HepG2 (cell line): ENCODE measurements at regions not wholly inside any gene's neighbourhood (a gene's known extent, or its start where the extent isn't known, plus 50 kb on each side); places are given as distances from the start of the nearest gene placed in this dataset.

ENCODE experiments used
- ATAC-seq: fragments of 200-7000 bp; cut with Tn5 transposase; 3 replicates; pipeline ENCODE4 v1.9.1; 2020; ENCODE audit warnings: mild to moderate bottlenecking, moderate library complexity
- BruUV-seq: library from RNA; stranded (reverse); fragments of 400-500 nt; replicated peaks from 2 replicates; lab custom pipeline; 2021; lab: Mats Ljungman, UMichigan
- CTCF ChIA-PET: fragments of 300-600 bp; formaldehyde crosslinking; extraction: SDS; loops from one replicate; lab custom pipeline; 2021; ENCODE audit warnings: low total read pairs, inconsistent platforms, low intra/inter-chr PET ratio; lab: Yijun Ruan, JAX
- POLR2A ChIA-PET: fragments of 350-600 bp; sonication (Branson Sonifier 250); formaldehyde crosslinking; loops from one replicate; lab custom pipeline; 2020; ENCODE audit warnings: antibody characterized with exemption, inconsistent platforms; lab: Yijun Ruan, JAX
- DNase-seq: peaks from one replicate; pipeline ENCODE4 v3.0.0-alpha.2; 2015; ENCODE audit warnings: low spot score
- FAIRE-seq: peaks from 3 replicates; lab custom pipeline; 2011; peaks lifted over from hg19 to GRCh38; lab: Jason Lieb, UNC
- H2AFZ ChIP-seq: one replicate; pipeline ENCODE4 v1.6.1; 2011; ENCODE audit warnings: low read length, inconsistent platforms
- H3K27ac ChIP-seq: fragments of 300-600 bp; 3 replicates; pipeline ENCODE4 v1.8.0; 2011; ENCODE audit warnings: mixed run types, mild to moderate bottlenecking, mixed read lengths, low read length, inconsistent platforms; ENCODE audit not compliant: insufficient read depth; ENCODE audit errors: extremely low read length
- H3K27me3 ChIP-seq, 2 experiments: fragments of 200-600 bp in 1 of 2; 2 replicates in 1 of 2; 3 replicates in 1 of 2; pipeline versions ENCODE4 v1.6.0 to v1.8.0; 2011; ENCODE audit warnings: low read length in 2 of 2, mild to moderate bottlenecking in 2 of 2, moderate library complexity in 2 of 2, inconsistent platforms in 1 of 2; ENCODE audit not compliant: insufficient read depth in 2 of 2, control insufficient read depth in 1 of 2
- H3K36me3 ChIP-seq, 2 experiments: fragments of 200-600 bp in 1 of 2; replicated peaks in 1 of 2; 2 replicates in 1 of 2; 3 replicates in 1 of 2; pipeline versions ENCODE4 v1.5.1 to v1.8.0; 2011; ENCODE audit warnings: low read length in 2 of 2, inconsistent platforms in 1 of 2; ENCODE audit not compliant: insufficient read depth in 2 of 2, control insufficient read depth in 1 of 2
- H3K4me1 ChIP-seq: 2 replicates; pipeline ENCODE4 v1.5.1; 2012; ENCODE audit warnings: low read length, inconsistent platforms; ENCODE audit not compliant: insufficient read depth
- H3K4me2 ChIP-seq: 2 replicates; pipeline ENCODE4 v1.6.0; 2011; ENCODE audit warnings: low read depth, low read length, inconsistent platforms
- H3K4me3 ChIP-seq, 3 experiments: fragments of 200-600 bp in 1 of 3; sonication (generic), shearing (Covaris generic) in 1 of 3; replicated peaks in 1 of 3; 2 replicates each; pipeline ENCODE4 v1.5.1; 2011 to 2016; ENCODE audit warnings: low read length in 3 of 3, inconsistent platforms in 2 of 3, low read depth in 2 of 3, mild to moderate bottlenecking in 2 of 3, control low read depth in 1 of 3, mixed read lengths in 1 of 3; ENCODE audit not compliant: insufficient read depth in 1 of 3
- H3K79me2 ChIP-seq: one replicate; pipeline ENCODE4 v1.6.1; 2011; ENCODE audit warnings: low read length, inconsistent platforms; ENCODE audit not compliant: insufficient read depth
- H3K9ac ChIP-seq: 2 replicates; pipeline ENCODE4 v1.6.0; 2011; ENCODE audit warnings: mild to moderate bottlenecking, low read depth, low read length, inconsistent platforms; ENCODE audit not compliant: insufficient read depth
- H3K9me3 ChIP-seq: 2 replicates; pipeline ENCODE4 v1.5.1; 2012; ENCODE audit warnings: mild to moderate bottlenecking, low read length
- H4K20me1 ChIP-seq: 2 replicates; pipeline ENCODE4 v1.6.0; 2011; ENCODE audit warnings: inconsistent platforms, mild to moderate bottlenecking, low read length, moderate library complexity; ENCODE audit not compliant: insufficient read depth
- ARID2 ChIP-seq: sonication (generic); formaldehyde crosslinking; IDR thresholded peaks from 2 replicates; pipeline ENCODE4 v1.8.1; 2022; ENCODE audit warnings: mild to moderate bottlenecking, missing genetic modification reagents, borderline replicate concordance
- ASH2L ChIP-seq: fragments of 300-600, 200-600 bp; sonication (generic); IDR thresholded peaks from 2 replicates; pipeline ENCODE4 v1.7.0; 2017; ENCODE audit warnings: low read depth, mild to moderate bottlenecking, moderate library complexity, mixed read lengths, low read length; ENCODE audit not compliant: insufficient read length
- ATF1 ChIP-seq: IDR thresholded peaks from 2 replicates; pipeline ENCODE4 v1.6.1; 2016; ENCODE audit warnings: mild to moderate bottlenecking, control low read depth
- DMTF1 ChIP-seq: sonication (generic); formaldehyde crosslinking; IDR thresholded peaks from 2 replicates; pipeline ENCODE4 v1.4.0; 2020; ENCODE audit warnings: mild to moderate bottlenecking, missing genetic modification reagents
- PTBP1 ChIP-seq: fragments of 200-400 bp; formaldehyde crosslinking; IDR thresholded peaks from 2 replicates; pipeline ENCODE4 v1.6.1; 2018; ENCODE audit warnings: low read length, low read depth; ENCODE audit not compliant: poor library complexity, severe bottlenecking
- SMAD3 ChIP-seq: sonication (generic); formaldehyde crosslinking; IDR thresholded peaks from 2 replicates; pipeline ENCODE4 v1.4.0; 2020; ENCODE audit warnings: missing genetic modification reagents
- XRCC5 ChIP-seq: fragments of 200-400 bp; formaldehyde crosslinking; optimal IDR thresholded peaks from 2 replicates; pipeline ENCODE3; 2017; ENCODE audit warnings: mild to moderate bottlenecking, low read length
- ZMYM4 ChIP-seq: sonication (generic); formaldehyde crosslinking; IDR thresholded peaks from 2 replicates; pipeline ENCODE4 v1.8.1; 2023; ENCODE audit warnings: mild to moderate bottlenecking, missing genetic modification reagents
- ZNF292 ChIP-seq: sonication (generic); formaldehyde crosslinking; IDR thresholded peaks from 2 replicates; pipeline ENCODE4 v1.8.1; 2022; ENCODE audit warnings: mild to moderate bottlenecking, low read depth, missing genetic modification reagents, borderline replicate concordance
- ZNF354B ChIP-seq: sonication (generic); formaldehyde crosslinking; IDR thresholded peaks from 2 replicates; pipeline ENCODE4 v1.8.0; 2022; ENCODE audit warnings: mild to moderate bottlenecking, missing genetic modification reagents
- ZNF44 ChIP-seq: sonication (generic); formaldehyde crosslinking; IDR thresholded peaks from 2 replicates; pipeline ENCODE4 v1.5.1; 2020; ENCODE audit warnings: mild to moderate bottlenecking, missing genetic modification reagents
- ZNF543 ChIP-seq: sonication (generic); formaldehyde crosslinking; IDR thresholded peaks from 2 replicates; pipeline ENCODE4 v1.4.0; 2020; ENCODE audit warnings: mild to moderate bottlenecking, missing genetic modification reagents
- ZNF703 ChIP-seq: sonication (generic); formaldehyde crosslinking; IDR thresholded peaks from 2 replicates; pipeline ENCODE4 v1.5.1; 2020; ENCODE audit warnings: missing genetic modification reagents, mild to moderate bottlenecking, moderate library complexity, borderline replicate concordance
- ZSCAN25 ChIP-seq: sonication (generic); formaldehyde crosslinking; IDR thresholded peaks from 2 replicates; pipeline ENCODE4 v1.8.0; 2022; ENCODE audit warnings: mild to moderate bottlenecking, missing genetic modification reagents
- WGBS: methylation state at CpG from one replicate; pipeline ENCODE4 v1.1.6; 2017; ENCODE audit warnings: low lambda C conversion rate; 5-methylcytosine and 5-hydroxymethylcytosine counted together
- in situ Hi-C: cut with HindIII; loops from 2 replicates; pipeline ENCODE4 v1.10.0; 2017; ENCODE audit warnings: low pct_unique_long_range_greater_than_20kb; ENCODE audit not compliant: extremely low pct_ligation_motif_present
- intact Hi-C: fragments of 100-400 bp; cut with micrococcal nuclease; formaldehyde crosslinking; loops from one replicate; pipeline ENCODE4 v1.10.0; 2022; ENCODE audit not compliant: unreplicated experiment
- TF ChIP-seq, protein P1 (sequence below): sonication (generic); formaldehyde crosslinking; IDR thresholded peaks from 2 replicates; pipeline ENCODE4 v1.8.0; 2023; ENCODE audit warnings: mild to moderate bottlenecking, missing genetic modification reagents

DNA sequence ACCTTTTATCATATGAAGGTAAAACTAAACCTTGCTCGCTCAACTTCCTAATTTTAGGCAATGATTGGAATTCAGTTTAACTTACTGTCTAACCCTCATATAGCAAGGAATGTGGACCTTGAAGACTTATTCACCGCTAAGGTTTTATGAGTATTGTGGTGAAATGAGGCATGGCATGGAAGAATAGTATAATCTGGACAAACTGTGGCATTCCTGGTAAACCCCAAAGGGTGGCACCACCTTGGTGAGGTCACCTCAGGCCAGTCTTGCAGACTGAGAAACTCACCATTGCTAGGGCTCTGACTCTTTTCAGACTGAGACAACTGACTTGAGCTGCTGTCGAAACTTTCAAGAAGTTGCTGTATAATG, 51.1 kb upstream of the EHBP1 start:
- Histone ChIP-seq H3K36me3 (no peaks in the 10 kb centered on the region), H3K27me3 (no peaks in the 10 kb centered on the region), H4K20me1 (no peaks in the 10 kb centered on the region), H2AFZ (no peak overlapping the region), H3K4me3 (no peak overlapping the region), H3K27ac (peak overlapping the region; percentile 66), H3K79me2 (no peaks in the 10 kb centered on the region), H3K4me2 (peak overlapping the region; percentile 59; the same call in 1 of the 2 replicates), H3K4me1 (peaks cover 30% of the 10 kb centered on the region), H3K9ac (peak overlapping the region; percentile 27; the same call in 1 of the 2 replicates), H3K9me3 (no peaks in the 10 kb centered on the region)
- DNase-seq (no peak), FAIRE-seq (no peak), ATAC-seq (peak; percentile 71)
- BruUV-seq = no TSS peak
- POLR2A ChIA-PET = interaction anchor here (1.0 to 2.9 kb wide), 9 partner anchors 9 to 197 kb away, joined by 3 to 28 read pairs (median 8); partner anchors contain the start of gene EHBP1
- intact Hi-C loops (no loop called here), in situ Hi-C loops (no loop called here)
- WGBS = 81% methylated on average over 3 of the region's 3 CpGs
- TF ChIP-seq SMAD3 (CRISPR knock-in tag) (no peak), ZNF44 (CRISPR knock-in tag) (0 out of 2 replicates have a peak, but pooled peaks have one; percentile 75), ZNF703 (CRISPR knock-in tag) (no peak), ZMYM4 (CRISPR knock-in tag) (0 out of 2 replicates have a peak, but pooled peaks have one; percentile 8), DMTF1 (CRISPR knock-in tag) (no peak), PTBP1 (no peak), ASH2L (peak; percentile 10), ZNF354B (CRISPR knock-in tag) (0 out of 2 replicates have a peak, but pooled peaks have one; percentile 33), ATF1 (0 out of 2 replicates have a peak, but pooled peaks have one; percentile 7), ZSCAN25 (CRISPR knock-in tag) (0 out of 2 replicates have a peak, but pooled peaks have one; percentile 3), XRCC5 (no peak), ARID2 (0 out of 2 replicates have a peak, but pooled peaks have one; percentile 22), ZNF543 (CRISPR knock-in tag) (no peak), ZNF292 (CRISPR knock-in tag) (no peak)
- TF ChIP-seq, protein P1, sequence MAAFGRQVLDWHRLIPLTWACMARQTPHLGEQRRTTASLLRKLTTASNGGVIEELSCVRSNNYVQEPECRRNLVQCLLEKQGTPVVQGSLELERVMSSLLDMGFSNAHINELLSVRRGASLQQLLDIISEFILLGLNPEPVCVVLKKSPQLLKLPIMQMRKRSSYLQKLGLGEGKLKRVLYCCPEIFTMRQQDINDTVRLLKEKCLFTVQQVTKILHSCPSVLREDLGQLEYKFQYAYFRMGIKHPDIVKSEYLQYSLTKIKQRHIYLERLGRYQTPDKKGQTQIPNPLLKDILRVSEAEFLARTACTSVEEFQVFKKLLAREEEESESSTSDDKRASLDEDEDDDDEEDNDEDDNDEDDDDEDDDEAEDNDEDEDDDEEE (CRISPR knock-in tag) = no peak
- CTCF ChIA-PET = no interaction called here
